GM19025 (cell line): ENCODE measurements at regions not wholly inside any gene's neighbourhood (a gene's known extent, or its start where the extent isn't known, plus 50 kb on each side); places are given as distances from the start of the nearest gene placed in this dataset.

Source experiments
- ATAC-seq: cut with Tn5 transposase; IDR thresholded peaks from one replicate; pipeline ENCODE4 v1.9.1; 2021; ENCODE audit warnings: mild to moderate bottlenecking, low read depth, moderate library complexity; ENCODE audit not compliant: unreplicated experiment

DNA sequence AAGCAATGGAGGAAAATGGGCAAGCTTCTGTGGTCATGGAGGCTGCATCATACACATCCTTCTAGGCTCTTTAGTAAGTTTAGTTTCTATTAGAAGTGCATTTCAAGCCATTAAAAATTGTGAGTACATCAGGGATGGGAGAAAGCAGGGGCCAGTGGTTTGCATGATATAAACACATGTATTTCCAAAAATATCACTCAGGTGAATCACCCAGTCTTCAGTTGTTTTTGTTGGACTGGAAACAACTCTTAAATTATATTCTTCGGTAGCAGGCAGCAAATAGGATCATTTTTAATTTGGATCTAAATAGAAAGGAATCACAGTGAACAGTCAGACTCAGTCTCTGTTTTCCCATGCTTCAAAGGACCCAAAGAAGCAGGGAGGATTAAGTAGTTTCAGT, 657.9 kb downstream of the TLR4 start:
- ATAC-seq, result no peak

DNA sequence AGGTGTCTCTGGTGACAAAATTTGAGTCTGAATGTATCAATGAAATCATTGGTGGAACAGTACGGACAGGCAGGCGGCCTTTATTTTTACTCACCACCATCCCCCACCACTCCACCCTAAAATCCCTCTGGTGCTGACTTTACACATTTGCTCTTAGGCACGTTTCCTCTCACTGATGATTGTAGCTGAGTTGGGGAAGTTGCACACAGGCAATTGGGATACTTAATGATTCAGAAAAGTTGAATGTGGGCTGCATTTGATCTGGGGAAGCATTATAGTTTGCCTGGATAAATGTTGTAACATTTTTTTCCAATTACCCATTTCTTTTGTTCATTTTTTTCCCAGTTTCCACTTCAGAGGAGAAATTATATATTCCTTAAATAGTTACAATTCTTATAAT, 658.4 kb downstream of the TLR4 start:
- ATAC-seq, result no peak

DNA sequence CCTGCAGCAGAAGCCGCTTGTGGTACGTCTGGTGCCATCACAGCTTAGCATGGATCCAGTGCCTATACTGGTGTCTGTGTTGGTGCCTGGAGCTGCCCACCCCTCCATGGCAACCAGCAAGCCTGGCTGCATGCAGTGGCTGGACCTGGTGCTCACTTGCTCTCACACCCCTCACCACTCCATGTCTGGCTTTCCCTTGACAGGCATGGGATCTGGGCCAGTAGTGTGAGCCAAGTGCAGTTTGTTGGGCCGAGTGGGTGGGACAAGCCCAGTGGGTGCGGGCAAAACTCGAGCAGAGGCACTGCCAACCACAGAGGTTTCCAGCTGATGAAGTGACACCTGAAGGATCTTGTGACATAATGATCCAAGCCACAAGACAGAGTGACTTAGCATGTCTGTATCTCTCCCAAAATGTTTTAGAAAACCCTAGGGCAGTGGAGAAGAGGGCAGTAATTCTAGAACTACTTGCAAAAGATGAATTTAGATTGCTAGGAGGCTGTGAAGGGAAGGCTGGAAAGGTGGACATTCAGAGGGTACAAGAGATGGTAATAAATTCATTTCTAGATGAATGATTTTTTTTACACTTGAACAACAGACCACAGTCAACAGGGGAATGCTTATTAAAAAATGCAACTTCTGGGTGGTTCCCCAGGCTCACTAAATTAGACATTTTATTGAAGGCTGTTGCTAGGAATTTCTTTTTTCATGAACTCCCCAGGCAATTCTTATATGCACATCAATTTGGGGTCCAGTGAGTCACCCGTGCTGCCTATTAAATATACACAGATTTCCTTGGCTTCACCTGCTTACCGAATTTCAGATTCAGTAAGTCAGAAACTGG, 660.3 kb downstream of the TLR4 start:
- peak; percentile 48 for ATAC-seq

DNA sequence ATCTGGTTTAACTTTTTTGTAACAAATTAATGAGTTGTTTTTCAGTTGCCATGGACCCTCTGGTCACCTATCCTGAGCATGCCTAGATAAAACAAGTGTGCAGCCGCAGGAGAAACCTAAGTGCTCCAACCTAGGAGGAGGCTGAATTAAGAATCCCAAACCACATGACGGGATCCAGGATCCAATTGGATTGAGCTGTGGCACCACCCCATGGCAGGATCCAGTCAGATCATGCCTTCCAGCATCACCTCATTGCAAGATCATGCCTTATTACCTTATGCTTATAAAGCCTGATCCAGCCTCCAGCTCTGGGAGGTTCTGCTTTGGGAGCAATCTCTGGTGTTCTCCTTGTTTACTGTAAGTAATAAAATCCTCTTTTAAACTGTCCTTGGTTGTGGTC, 662.0 kb downstream of the TLR4 start:
- ATAC-seq, result no peak

DNA sequence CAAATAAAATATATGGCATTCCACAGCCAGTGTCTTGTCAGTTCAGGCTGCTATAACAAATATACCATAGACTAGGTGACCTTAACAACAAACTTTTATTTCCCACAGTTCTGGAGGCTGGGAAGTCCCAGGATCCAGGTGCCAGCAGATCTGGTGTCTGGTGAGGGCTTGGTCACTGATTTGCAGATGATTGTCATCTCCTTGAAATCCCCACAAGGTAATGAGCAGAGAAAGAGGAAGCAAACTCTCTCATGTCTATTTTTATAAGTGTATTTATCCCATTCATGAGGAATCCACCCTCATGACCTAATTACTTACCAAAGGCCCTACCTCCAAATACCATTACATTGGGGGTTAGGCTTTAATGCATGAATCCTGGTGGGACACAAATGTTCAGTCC, 663.2 kb downstream of the TLR4 start:
- no peak for ATAC-seq

DNA sequence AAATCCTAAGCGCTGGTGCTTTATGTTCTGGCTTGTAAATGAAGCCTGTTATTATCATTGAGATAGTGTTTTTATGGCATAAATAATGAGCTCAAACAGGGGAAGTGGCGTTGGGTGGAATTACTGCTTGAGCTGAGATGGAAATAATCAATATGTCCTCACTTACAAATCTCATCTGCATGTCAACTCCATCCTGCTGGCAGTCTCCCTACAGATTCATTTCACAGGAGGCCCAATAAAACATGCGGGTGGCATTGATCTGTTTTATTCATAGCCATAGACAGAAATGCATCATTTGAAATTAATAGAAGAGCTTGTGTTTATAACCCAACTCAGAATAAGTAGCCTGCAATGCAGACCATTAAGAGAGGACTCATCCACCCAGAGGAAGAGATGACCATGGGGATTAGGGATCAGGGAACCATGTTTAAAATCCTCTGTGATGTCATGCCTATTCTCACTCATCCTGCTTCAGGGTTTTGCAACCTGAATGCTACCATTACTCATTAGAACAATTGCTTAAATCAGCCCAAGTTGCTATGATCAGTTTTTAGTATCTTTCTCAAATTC, 680.4 kb downstream of the TLR4 start:
- no peak for ATAC-seq

DNA sequence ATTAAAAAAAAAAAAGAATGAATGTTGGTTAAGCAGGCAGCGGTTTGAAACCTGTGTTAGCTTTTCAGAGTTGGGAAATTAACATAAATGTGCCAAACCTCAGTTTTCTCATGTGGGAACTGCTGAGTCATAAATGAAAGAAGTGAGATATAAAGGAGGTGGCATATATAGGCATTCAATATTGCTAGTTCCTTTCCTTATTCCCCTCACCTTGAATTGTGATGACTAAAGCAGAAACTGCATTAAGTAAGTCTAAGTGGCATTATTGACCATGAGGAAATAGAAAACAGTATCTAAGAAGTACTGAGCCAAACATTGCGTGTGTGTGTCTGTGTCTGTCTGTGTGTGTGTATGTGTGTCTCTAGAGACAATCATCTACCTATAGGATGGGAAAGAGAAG, 691.2 kb downstream of the TLR4 start:
- ATAC-seq, result peak; percentile 65

DNA sequence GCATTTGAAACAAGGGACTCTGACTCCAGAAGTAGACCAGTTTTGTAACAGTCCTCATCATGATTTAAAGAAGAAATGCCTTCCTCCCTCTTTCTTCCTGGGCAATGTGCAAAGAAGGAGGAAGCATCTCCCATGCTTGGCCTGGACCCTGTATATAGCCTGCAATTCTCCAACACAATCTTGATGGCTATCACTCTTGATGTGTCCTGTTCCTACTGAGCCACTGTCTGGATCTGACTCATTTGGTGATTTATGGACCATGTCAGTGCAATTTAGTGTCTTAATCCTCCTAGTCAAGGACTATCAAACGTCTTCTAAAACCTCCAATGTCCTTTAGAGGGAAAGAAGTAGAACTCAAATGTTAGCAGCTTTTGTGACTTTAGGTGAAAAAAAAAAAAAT, 697.3 kb downstream of the TLR4 start:
- no peak for ATAC-seq

DNA sequence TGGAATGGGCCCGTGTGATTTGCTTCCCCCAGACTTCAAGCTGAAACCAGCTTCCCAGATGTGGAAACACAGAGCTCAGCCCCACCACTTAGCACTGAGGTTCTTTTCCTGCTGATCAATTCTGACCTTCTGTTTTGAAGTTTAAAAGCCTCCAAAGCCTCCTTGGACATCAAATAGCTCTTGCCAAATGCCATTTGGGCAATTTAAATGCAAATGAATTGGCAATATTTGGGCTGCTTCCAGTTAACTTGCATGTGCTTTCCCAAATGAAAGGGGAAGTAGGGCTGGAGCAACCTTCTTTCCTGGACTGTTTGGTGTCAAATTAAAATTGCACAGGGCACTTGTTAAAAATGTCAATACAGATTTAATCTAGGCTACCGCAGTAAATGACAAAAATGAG, 710.5 kb downstream of the TLR4 start:
- no peak for ATAC-seq

DNA sequence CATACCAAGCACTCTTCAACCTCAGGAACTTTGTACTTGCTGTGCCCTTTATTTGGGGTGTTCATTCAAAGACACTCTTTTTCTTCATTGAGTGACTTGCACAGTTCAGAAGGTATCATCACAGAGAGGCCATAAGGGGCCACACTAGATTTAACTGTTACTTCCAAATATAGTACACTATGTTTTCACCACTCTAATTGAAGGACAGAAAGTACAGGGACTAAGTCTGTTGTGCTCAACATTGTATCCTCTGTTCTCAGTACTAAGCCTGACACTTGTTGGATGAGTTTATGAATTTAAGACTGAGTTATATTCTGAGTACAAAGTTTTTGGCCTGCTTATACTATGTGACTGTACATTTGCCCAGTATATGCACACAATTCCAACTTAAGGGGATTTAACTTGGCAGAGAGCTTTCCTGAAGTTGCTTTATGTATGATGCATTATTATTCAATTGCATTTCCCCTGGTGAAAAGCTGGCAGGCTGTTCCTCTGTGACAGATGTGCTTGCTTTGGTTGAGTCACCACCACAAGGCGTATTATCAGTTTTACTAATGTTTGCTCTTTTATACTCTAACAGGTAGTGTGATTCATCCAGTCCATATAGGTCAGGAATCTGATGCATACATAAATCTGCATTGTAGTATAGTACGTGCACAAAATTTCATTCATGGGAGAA, 714.8 kb downstream of the TLR4 start:
- no peak for ATAC-seq

DNA sequence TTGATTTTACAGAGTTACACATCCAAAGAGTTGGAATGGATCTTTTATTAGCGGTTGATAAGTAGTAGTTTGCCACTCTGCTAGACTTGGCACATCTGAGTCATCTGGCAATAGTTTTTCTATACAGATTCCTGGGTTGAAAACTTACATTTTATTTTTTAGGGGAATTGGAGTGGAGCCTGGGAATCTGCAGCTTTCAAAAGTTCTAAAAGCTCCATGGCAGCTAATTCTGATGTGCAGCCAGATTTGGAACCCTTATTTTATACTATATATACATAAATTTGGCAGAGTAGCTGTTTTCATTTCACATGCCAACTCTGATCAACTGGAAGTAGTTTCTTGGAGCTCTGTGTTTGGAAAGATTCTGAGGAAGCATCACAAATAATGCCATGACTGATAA, 715.5 kb downstream of the TLR4 start:
- no peak for ATAC-seq

DNA sequence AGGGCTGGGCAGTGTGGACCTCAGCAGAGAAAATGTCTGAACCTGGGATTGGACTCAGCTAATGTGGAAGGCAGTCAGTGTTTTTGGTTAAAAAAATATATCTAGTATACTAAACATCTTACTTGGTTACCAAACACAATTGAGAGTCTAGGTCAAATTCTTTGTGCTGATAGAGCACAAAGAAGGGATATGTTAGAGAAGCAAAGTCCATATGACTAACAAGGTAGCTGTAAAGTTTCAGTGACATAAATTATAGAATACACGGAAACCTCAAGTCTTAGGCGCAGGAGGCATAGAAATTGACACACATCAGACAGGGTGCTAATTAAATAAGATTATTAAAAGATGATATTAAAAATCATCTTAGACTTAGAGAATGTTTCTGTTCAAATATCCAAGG, 718.3 kb downstream of the TLR4 start:
- no peak for ATAC-seq

DNA sequence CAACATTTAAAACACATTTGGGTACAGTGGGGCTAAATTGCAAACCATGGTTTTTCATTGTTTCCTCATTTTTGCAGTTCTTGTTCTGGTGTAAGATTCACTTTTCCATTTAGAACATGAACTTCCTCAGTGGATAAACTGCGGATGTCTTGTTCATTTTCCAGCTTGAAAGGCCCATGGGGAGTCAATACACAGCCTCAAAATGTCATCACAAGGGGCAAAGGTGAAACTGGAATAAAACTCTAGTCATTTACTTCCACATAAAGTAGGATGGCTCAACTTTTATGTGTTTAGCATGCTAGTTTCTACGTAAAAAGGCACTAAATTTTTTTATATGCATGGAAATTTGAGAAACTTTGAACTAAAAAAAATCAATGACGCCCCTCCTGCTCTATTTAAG, 718.8 kb downstream of the TLR4 start:
- no peak for ATAC-seq

DNA sequence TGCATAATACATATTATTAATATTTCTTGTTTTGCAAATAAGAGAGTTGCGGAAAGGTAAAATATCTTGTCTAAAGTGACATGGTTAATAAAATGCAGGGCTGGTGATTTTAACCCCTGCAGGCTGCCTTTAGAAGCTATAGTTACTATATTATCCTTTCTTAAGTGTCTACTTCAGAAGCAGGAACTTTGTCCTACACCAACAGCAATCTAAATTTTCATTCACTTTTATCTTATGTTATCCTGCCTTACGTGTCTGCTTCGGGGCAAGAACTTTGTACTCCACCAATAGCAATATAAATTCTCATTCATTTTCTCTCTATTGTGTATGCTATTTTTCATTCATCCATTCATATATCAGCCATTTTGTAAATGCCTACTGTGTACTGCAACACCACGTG, 719.5 kb downstream of the TLR4 start:
- no peak for ATAC-seq

DNA sequence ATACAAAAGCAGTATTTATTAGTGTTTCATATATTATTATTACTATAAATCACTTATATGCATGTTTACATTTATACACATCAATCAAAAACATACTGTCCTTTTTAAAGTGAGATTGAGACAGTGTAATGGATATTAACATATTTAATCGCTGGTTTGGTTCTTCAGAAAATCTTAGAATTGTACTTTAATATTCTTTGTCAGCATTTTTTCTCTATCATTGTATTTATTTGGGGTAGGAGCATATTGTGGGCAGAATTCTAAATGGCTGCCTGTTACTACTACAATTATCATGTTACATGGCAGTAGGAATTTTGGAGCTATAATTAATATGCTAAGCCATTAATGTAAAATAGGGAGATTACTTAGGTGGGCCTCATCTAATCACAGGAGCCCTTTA, 722.6 kb downstream of the TLR4 start:
- no peak for ATAC-seq

DNA sequence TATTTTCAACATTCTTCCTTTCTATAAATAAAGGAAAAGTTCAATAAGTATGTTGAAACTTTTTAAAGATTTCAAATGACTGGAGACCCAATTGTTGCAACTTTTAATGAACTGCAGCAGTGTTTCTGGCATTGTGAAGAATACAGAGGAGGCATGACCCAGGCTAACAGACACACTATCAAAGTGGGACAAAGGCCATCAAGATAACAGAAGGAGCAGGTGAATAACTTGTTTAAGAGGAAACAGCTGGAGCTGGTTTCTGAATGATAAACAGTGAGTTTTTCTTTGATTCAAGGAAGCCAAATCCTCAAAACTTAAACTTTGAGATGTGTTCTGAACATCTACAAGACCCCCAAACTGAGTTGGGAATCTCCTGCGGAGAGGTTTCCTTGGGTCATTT, 734.6 kb downstream of the TLR4 start:
- no peak for ATAC-seq

DNA sequence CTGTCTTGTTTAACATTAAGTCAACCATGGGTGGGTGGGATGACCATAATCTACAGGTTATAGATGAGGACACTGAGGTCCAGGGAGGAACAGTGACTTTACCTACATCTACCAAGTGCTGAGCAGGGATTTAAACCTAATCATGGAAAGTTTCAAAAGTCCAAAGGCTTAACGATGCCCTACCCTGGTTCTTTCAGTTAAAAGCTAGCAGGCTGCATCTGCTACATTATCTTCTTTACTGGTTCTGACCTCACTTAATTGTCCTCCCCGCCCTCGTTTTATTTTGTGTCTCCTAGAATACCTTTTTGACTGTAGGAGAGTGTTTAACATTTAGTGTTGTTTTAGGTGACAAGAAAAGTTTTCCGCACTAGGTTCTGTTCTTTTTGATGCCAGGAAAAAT, 735.2 kb downstream of the TLR4 start:
- no peak for ATAC-seq

DNA sequence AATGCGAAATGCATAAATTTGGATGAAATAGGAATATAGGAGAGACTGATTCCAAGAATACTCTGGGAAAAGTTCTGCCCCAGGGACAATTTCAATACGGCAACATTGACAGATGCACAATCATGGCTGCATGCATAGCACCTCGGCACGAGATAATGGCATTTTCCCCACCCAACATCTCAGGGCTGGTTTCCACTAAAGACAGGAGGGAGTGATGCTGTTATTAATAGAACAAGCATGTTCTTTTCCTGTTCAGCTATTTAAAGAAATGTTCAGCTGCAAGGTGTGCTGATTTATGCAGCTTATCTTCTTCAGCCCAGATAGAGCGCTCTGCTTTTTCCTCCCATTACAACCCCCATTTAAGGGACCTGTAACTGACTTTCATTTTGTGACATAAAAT, 740.2 kb downstream of the TLR4 start:
- ATAC-seq, result no peak

DNA sequence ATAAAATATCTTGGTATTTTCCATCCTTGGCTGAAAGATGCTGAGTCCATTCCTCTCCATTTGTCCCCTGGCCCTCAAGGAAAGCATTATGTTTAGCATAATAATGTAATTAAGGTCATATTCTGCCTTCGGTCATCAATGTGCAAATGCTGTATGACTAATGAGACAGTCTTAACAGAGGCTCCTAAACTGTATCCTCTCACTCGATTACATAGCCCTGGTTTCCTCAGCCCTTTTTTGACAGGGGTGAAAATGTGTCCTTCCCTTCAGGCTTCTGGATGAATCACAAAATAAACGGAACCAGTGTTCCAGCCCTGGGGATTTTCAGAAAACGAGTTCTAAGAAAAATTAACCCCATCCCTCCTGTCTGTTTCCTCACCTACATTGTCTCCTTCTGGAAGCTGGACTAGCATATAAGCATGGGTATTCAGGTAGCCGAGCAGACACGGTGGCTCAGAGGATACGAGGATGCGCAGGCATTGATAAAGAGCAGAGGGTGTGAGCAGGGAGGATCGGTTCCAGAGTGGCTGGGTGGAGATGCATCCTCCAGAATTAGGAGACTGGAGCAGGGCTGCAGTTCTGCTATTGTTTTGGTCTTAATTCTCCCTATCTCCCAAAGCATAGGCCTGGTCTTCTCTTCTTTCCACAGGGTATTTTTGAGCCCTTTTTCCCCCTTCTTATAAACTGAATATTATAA, 742.9 kb downstream of the TLR4 start:
- ATAC-seq, result no peak

DNA sequence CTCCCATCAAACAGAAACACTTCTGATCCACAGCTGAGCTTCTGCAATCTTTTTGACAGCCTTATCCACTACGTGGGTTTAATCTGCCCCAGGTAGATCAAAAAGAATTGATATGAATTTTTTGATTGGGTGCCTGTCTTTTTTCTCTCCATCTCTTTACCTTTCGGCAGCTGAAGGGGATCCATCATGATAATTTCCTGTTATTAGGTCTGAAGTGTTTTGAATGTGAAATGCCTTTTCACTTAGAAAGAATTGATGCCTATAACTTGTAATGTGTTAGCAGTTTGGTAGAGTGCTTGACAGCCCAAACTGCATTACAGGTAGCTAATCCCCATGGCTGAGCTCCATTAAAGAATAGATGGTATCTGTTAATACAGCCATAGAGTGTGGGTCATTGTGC, 745.4 kb downstream of the TLR4 start:
- ATAC-seq, result no peak

DNA sequence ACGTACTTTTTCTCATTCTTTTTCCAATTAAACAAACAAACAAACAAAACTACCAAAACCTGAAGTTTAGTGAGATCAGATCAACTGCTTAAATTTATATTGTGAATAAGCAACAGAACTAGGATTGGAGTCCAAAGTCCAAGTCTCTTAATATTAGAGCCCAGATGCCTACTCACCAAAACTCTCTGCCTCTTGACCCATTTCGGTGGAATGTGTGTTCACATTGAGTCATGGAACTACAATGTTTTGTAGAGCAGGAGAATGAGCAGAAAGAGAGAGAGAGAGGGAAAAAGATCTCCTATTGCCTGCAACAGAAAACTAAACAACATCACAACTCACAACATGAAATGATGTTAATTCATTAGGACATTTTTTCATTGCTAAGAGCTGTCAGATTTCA, 751.1 kb downstream of the TLR4 start:
- no peak for ATAC-seq
